Mesenchymal stem cell (in vitro differentiated cells and primary cell): ENCODE measurements at regions not wholly inside any gene's neighbourhood (a gene's known extent, or its start where the extent isn't known, plus 50 kb on each side); places are given as distances from the start of the nearest gene placed in this dataset.
A peak's percentile ranks its signal among the peaks of the same experiment; 100 is the strongest.

ENCODE experiments used
- DNase-seq: peaks from one replicate; pipeline ENCODE4 v3.0.0-alpha.2; 2013
- H2AFZ ChIP-seq: one replicate; pipeline ENCODE4 v1.6.1; 2013; ENCODE audit warnings: low read depth, mild to moderate bottlenecking, control low read depth, inconsistent platforms, low read length, moderate library complexity
- H2AK5ac ChIP-seq: 2 replicates; pipeline ENCODE4 v1.6.1; 2013; ENCODE audit warnings: low read length, moderate library complexity, mild to moderate bottlenecking, inconsistent platforms; ENCODE audit not compliant: severe bottlenecking
- H2BK120ac ChIP-seq: one replicate; pipeline ENCODE4 v1.6.1; 2013; ENCODE audit warnings: low read depth, mild to moderate bottlenecking, inconsistent platforms, low read length, moderate library complexity
- H2BK12ac ChIP-seq, 2 experiments: one replicate each; pipeline ENCODE4 v1.6.1; 2013; ENCODE audit warnings: inconsistent platforms in 2 of 2, low read length in 2 of 2, mild to moderate bottlenecking in 2 of 2, moderate library complexity in 2 of 2, control low read depth in 1 of 2
- H2BK15ac ChIP-seq: one replicate; pipeline ENCODE4 v1.6.1; 2013; ENCODE audit warnings: mild to moderate bottlenecking, low read depth, inconsistent platforms; ENCODE audit not compliant: poor library complexity, severe bottlenecking
- H2BK5ac ChIP-seq: 2 replicates; pipeline ENCODE4 v1.6.1; 2013; ENCODE audit warnings: low read depth, mild to moderate bottlenecking, low read length, control low read depth, inconsistent platforms; ENCODE audit not compliant: poor library complexity, severe bottlenecking
- H3K14ac ChIP-seq, 2 experiments: one replicate each; pipeline ENCODE4 v1.6.1; 2013; ENCODE audit warnings: inconsistent platforms in 2 of 2, low read length in 2 of 2, control low read depth in 1 of 2, mild to moderate bottlenecking in 1 of 2, moderate library complexity in 1 of 2
- H3K18ac ChIP-seq, 2 experiments: one replicate each; pipeline ENCODE4 v1.6.1; 2013; ENCODE audit warnings: inconsistent platforms in 2 of 2, low read length in 2 of 2, control low read depth in 1 of 2, low read depth in 1 of 2, mild to moderate bottlenecking in 1 of 2
- H3K23ac ChIP-seq, 2 experiments: one replicate each; pipeline ENCODE4 v1.6.1; 2013; ENCODE audit warnings: inconsistent platforms in 2 of 2, low read length in 2 of 2, mild to moderate bottlenecking in 2 of 2, moderate library complexity in 2 of 2, control low read depth in 1 of 2
- H3K27ac ChIP-seq: 2 replicates; pipeline ENCODE4 v1.5.1; 2013; ENCODE audit warnings: mild to moderate bottlenecking, moderate library complexity, low read length, control low read depth, inconsistent platforms; ENCODE audit not compliant: poor library complexity, severe bottlenecking
- H3K27me3 ChIP-seq, 2 experiments: 2 replicates each; pipeline versions ENCODE4 v1.6.1 to v1.7.0; 2013; ENCODE audit warnings: low read length in 2 of 2, mild to moderate bottlenecking in 2 of 2, moderate library complexity in 2 of 2, control low read depth in 1 of 2, inconsistent platforms in 1 of 2; ENCODE audit not compliant: control insufficient read depth in 1 of 2, insufficient read depth in 1 of 2
- H3K36me3 ChIP-seq, 2 experiments: 2 replicates each; pipeline versions ENCODE4 v1.6.1 to v1.7.0; 2013; ENCODE audit warnings: low read length in 2 of 2, control low read depth in 1 of 2, inconsistent platforms in 1 of 2, low read depth in 1 of 2, mild to moderate bottlenecking in 1 of 2; ENCODE audit not compliant: insufficient read depth in 2 of 2, control insufficient read depth in 1 of 2
- H3K4ac ChIP-seq, 2 experiments: one replicate each; pipeline ENCODE4 v1.6.1; 2013; ENCODE audit warnings: inconsistent platforms in 2 of 2, low read length in 2 of 2, mild to moderate bottlenecking in 2 of 2, moderate library complexity in 2 of 2, control low read depth in 1 of 2, low read depth in 1 of 2
- H3K4me1 ChIP-seq: 2 replicates; pipeline ENCODE4 v1.6.1; 2013; ENCODE audit warnings: low read depth, low read length, control low read depth; ENCODE audit not compliant: control insufficient read depth, insufficient read depth
- H3K4me2 ChIP-seq: 2 replicates; pipeline ENCODE4 v1.6.1; 2013; ENCODE audit warnings: low read length, mild to moderate bottlenecking, inconsistent platforms; ENCODE audit not compliant: poor library complexity, severe bottlenecking
- H3K4me3 ChIP-seq, 2 experiments: 2 replicates each; pipeline versions ENCODE4 v1.5.1 to v1.7.0; 2013; ENCODE audit warnings: low read length in 2 of 2, mild to moderate bottlenecking in 2 of 2, control low read depth in 1 of 2, low read depth in 1 of 2; ENCODE audit not compliant: insufficient read depth in 1 of 2
- H3K79me1 ChIP-seq: replicated peaks from 2 replicates; pipeline ENCODE4 v1.6.1; 2013; ENCODE audit warnings: mild to moderate bottlenecking, control low read depth, low read length, inconsistent platforms; ENCODE audit not compliant: poor library complexity, severe bottlenecking
- H3K9ac ChIP-seq: 2 replicates; pipeline ENCODE4 v1.7.0; 2013; ENCODE audit warnings: mild to moderate bottlenecking, low read length, moderate library complexity
- H3K9me3 ChIP-seq: 2 replicates; pipeline ENCODE4 v1.7.0; 2013; ENCODE audit warnings: mild to moderate bottlenecking, low read length; ENCODE audit not compliant: control insufficient read depth
- H4K8ac ChIP-seq: one replicate; pipeline ENCODE4 v1.6.1; 2013; ENCODE audit warnings: inconsistent platforms, mild to moderate bottlenecking, low read length, moderate library complexity
- H4K91ac ChIP-seq: one replicate; pipeline ENCODE4 v1.6.1; 2013; ENCODE audit warnings: mild to moderate bottlenecking, low read length, inconsistent platforms
- WGBS: methylation state at CpG from one replicate; pipeline ENCODE4 v1.1.7; 2013; ENCODE audit warnings: mixed read lengths; 5-methylcytosine and 5-hydroxymethylcytosine counted together

DNA sequence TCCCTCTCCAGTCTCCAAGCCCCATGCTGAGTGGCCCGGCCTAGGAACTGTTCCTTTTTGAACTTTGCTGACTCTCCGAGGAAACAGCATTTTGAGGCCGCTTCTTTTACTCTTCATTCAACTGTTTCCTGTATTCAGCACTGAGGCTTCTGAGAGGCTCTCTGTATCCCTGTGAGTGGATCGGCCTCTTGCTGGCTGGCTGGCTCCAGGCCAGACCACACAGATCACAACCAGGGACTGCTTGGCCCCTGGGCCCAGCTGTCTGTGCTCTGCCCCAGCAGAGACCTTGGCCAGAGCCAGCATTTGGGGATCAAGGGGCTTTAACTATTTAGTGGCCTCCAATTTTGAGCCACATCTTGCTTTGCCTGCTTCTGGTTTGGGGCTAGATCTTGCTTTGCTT lies 75.6 kb upstream of the KL start:
- Histone ChIP-seq H4K91ac (no peak overlapping the region), H2AK5ac (peak overlapping the region; percentile 77), H2BK120ac (no peak overlapping the region), H3K27me3 (no peaks in the 10 kb centered on the region), H3K4me3 (no peak overlapping the region), H3K4ac (no peak overlapping the region), H2BK12ac (no peak overlapping the region), H3K9me3 (peaks cover 12% of the 10 kb centered on the region), H3K4me1 (peaks cover 13% of the 10 kb centered on the region), H3K23ac (no peak overlapping the region), H3K36me3 (no peaks in the 10 kb centered on the region), H3K79me1 (no peaks in the 10 kb centered on the region), H4K8ac (peak overlapping the region; percentile 38), H3K14ac (no peak overlapping the region), H3K4me2 (peak overlapping the region; percentile 25), H3K18ac (no peak overlapping the region), H2BK15ac (no peak overlapping the region), H2BK5ac (peak overlapping the region; percentile 63), H2AFZ (no peak overlapping the region), H3K27ac (peak overlapping the region; percentile 64), H3K9ac (no peak overlapping the region)
- DNase-seq = peak; percentile 71
- WGBS = 40% methylated on average over 4 of the region's 4 CpGs

DNA sequence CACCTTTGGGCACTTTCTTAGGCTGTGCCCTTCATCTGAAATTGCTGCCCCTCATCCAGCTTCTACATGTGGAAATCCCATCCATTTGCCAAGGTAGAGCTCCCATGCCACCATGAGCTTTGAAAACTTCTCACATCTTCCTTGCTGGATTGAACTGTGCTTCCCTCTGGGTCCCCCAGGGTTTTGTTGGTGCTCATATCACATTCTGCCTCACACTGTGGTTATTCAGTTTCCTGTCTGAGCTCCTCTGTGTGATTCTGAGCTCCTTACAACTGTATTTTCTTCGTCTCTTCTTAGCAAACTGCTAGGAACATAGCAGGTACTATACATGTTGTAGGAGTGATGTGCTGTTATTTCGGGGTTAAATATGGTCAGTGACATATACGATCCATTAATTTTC lies 74.9 kb upstream of the KL start:
- H3K9me3 ChIP-seq = peaks cover 20% of the 10 kb centered on the region
- H4K91ac ChIP-seq = no peak overlapping the region
- no peak overlapping the region for H3K9ac ChIP-seq
- no peaks in the 10 kb centered on the region for H3K27me3 ChIP-seq
- no peak overlapping the region for H3K4ac ChIP-seq
- no peaks in the 10 kb centered on the region for H3K79me1 ChIP-seq
- no peak overlapping the region for H4K8ac ChIP-seq
- peak overlapping the region; percentile 77 for H2AK5ac ChIP-seq
- WGBS = 95% methylated on average over 3 of the region's 3 CpGs
- H3K36me3 ChIP-seq = no peaks in the 10 kb centered on the region
- H3K4me3 ChIP-seq = no peak overlapping the region
- H3K14ac ChIP-seq = no peak overlapping the region
- no peak overlapping the region for H2BK120ac ChIP-seq
- no peak overlapping the region for H3K27ac ChIP-seq
- no peak overlapping the region for H3K18ac ChIP-seq
- DNase-seq = no peak
- H3K4me2 ChIP-seq = no peak overlapping the region
- peaks cover 13% of the 10 kb centered on the region for H3K4me1 ChIP-seq
- peak overlapping the region; percentile 24 for H2BK5ac ChIP-seq
- peak overlapping the region in 1 of 2 experiments; percentile 45 for H2BK12ac ChIP-seq
- H2BK15ac ChIP-seq = no peak overlapping the region
- H3K23ac ChIP-seq = no peak overlapping the region
- no peak overlapping the region for H2AFZ ChIP-seq

GRCh38 chr13:32946558-32946957 lies 69.7 kb upstream of the KL start:
- no peak overlapping the region for H2AK5ac ChIP-seq
- no peak overlapping the region for H2BK120ac ChIP-seq
- WGBS = 89% methylated on average over 4 of the region's 5 CpGs
- no peak overlapping the region for H2BK12ac ChIP-seq
- H3K23ac ChIP-seq = no peak overlapping the region
- no peak overlapping the region for H3K9ac ChIP-seq
- no peak overlapping the region for H4K91ac ChIP-seq
- H3K14ac ChIP-seq = no peak overlapping the region
- no peak overlapping the region for H3K4me3 ChIP-seq
- no peaks in the 10 kb centered on the region for H3K4me1 ChIP-seq
- no peak overlapping the region for H2AFZ ChIP-seq
- H3K27ac ChIP-seq = no peak overlapping the region
- H2BK15ac ChIP-seq = no peak overlapping the region
- H3K79me1 ChIP-seq = no peaks in the 10 kb centered on the region
- no peak for DNase-seq
- H2BK5ac ChIP-seq = no peak overlapping the region
- no peaks in the 10 kb centered on the region for H3K27me3 ChIP-seq
- H3K18ac ChIP-seq = no peak overlapping the region
- no peak overlapping the region for H4K8ac ChIP-seq
- no peak overlapping the region for H3K4me2 ChIP-seq
- no peak overlapping the region for H3K4ac ChIP-seq
- H3K9me3 ChIP-seq = peaks cover 14% of the 10 kb centered on the region
- H3K36me3 ChIP-seq = no peaks in the 10 kb centered on the region

- peaks cover 14% of the 10 kb centered on the region for H3K9me3 ChIP-seq
- H3K4me3 ChIP-seq = no peak overlapping the region
- 93% methylated on average over 6 of the region's 8 CpGs for WGBS
- no peak for DNase-seq
- no peak overlapping the region for H3K4me2 ChIP-seq
- H2BK120ac ChIP-seq = no peak overlapping the region
- H3K4me1 ChIP-seq = no peaks in the 10 kb centered on the region
- no peak overlapping the region for H2AFZ ChIP-seq
- no peaks in the 10 kb centered on the region for H3K27me3 ChIP-seq
- H2BK12ac ChIP-seq = no peak overlapping the region
- H3K14ac ChIP-seq = no peak overlapping the region
- H2BK5ac ChIP-seq = no peak overlapping the region
- no peak overlapping the region for H2AK5ac ChIP-seq
- H4K91ac ChIP-seq = no peak overlapping the region
- H3K36me3 ChIP-seq = no peaks in the 10 kb centered on the region
- H2BK15ac ChIP-seq = no peak overlapping the region
- H3K23ac ChIP-seq = no peak overlapping the region
- no peak overlapping the region for H3K9ac ChIP-seq
- H4K8ac ChIP-seq = no peak overlapping the region
- H3K18ac ChIP-seq = no peak overlapping the region
- no peak overlapping the region for H3K27ac ChIP-seq
- no peak overlapping the region for H3K4ac ChIP-seq
- no peaks in the 10 kb centered on the region for H3K79me1 ChIP-seq
Observed at GRCh38 chr13:32947411-32948276, 68.6 kb upstream of the KL start.
